ENCODE measurements at regions not wholly inside any gene's neighbourhood (a gene's known extent, or its start where the extent isn't known, plus 50 kb on each side); places are given as distances from the start of the nearest gene placed in this dataset.

DNA sequence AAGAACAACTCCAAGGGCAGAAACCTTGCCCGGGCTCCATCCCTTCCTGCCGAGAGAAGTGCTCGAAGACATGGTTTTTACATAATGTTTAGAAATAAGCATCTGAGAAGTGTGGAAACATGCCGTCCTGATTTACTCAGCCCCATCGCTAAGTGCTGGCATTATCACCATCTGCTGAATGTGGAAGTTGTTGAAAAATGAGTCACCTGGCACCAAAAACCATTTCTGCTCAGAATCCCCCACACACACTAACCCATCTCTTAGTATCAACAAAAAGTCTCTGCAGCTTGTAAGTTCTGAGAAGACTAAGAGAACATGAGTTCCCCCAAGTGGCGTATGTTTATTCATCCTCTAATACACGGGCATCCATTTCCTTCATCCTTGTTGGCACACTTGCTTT is 51.0 kb upstream of the ARL8B start:
- DNase-seq = no peak

DNA sequence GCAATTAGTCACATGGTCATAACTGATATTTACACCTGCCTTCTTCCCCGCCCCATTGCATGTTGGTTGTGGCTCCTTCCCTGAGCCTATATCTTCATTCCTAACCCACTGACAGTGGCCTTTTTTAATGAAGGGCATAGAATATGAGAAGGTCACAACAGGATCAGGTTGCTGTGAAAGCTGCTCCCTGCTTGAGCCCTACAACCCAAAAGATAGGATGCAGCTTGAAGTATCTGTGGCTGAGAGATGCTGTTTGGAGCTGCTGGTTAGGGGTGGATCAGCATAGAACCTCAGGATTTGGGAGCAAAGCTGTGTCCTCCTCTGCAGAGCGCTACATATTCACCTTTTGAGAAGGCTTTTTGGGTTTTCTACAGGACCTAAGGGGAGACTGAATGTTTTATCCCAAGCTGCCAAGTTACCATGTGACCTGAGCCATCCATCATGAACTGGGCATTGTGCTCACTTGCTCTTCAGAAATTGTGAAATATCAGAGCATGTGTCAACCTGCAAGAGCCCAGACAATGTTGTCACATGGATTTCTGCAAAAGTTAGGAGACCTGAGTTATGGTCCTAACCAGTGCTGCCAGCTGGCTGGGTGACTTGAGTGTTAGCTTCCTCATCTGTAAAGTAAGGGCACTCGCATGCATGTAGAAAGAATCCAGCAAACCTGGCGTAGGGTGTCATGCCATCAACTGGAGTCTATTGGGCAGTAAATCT is 49.8 kb upstream of the ARL8B start:
- no peak for DNase-seq

Measured in stimulated activated CD8-positive, alpha-beta memory T cell treated with anti-CD3 and anti-CD28 coated beads, Interleukin-4, amount 100 ng/mL, for 48 hours (primary cell).